Adrenal gland (tissue), 9 donors: ENCODE measurements at regions not wholly inside any gene's neighbourhood (a gene's known extent, or its start where the extent isn't known, plus 50 kb on each side); places are given as distances from the start of the nearest gene placed in this dataset.
A peak's percentile ranks its signal among the peaks of the same experiment; 100 is the strongest.

Experiments used
- DNase-seq, 7 donors: peaks; one replicate each; pipeline ENCODE4 v3.0.0-alpha.2; 2019 to 2020
- H3K27ac ChIP-seq, 5 donors: fragments of 200-600 bp; sonication (generic) in 4 of 5; 1 replicate in 3 of 5; 2 replicates in 2 of 5; pipeline versions ENCODE4 v1.5.1 to v1.8.0; 2016 to 2020; ENCODE audit warnings: mild to moderate bottlenecking in 1 of 5
- H3K27me3 ChIP-seq: fragments of 200-600 bp; 2 replicates; pipeline ENCODE4 v1.8.0; 2021
- H3K36me3 ChIP-seq, 2 donors: fragments of 200-600 bp; replicated peaks in 1 of 2; 1 replicate in 1 of 2; 2 replicates in 1 of 2; pipeline versions ENCODE4 v1.5.1 to v1.8.0; 2018 to 2022
- H3K4me1 ChIP-seq, 2 donors: fragments of 200-600 bp; replicated peaks in 1 of 2; 1 replicate in 1 of 2; 2 replicates in 1 of 2; pipeline versions ENCODE4 v1.5.1 to v1.8.0; 2018 to 2021
- H3K4me3 ChIP-seq, 4 donors: fragments of 200-600 bp; sonication (generic) in 3 of 4; one replicate each; pipeline ENCODE4 v1.5.1; 2016 to 2018
- H3K9me3 ChIP-seq, 3 donors: fragments of 200-600 bp; sonication (generic) in 1 of 3; replicated peaks in 1 of 3; 1 replicate in 2 of 3; 2 replicates in 1 of 3; pipeline versions ENCODE4 v1.5.1 to v1.8.0; 2016 to 2021
- CTCF ChIP-seq, 6 experiments: fragments of 450-650 bp in 4 of 6; fragments of 200-600 bp in 2 of 6; sonication (generic) in 1 of 6; IDR thresholded peaks; 1 replicate in 5 of 6; 2 replicates in 1 of 6; pipeline versions ENCODE4 v1.5.1 to v1.8.0; 2016 to 2021; ENCODE audit warnings: antibody characterized with exemption in 6 of 6, mild to moderate bottlenecking in 2 of 6, moderate library complexity in 1 of 6
- POLR2A ChIP-seq, 2 donors: fragments of 450-650 bp; IDR thresholded peaks; one replicate each; pipeline ENCODE4 v1.6.1; 2017; ENCODE audit warnings: antibody characterized with exemption in 2 of 2, mild to moderate bottlenecking in 2 of 2, moderate library complexity in 1 of 2
- WGBS, 4 donors: extraction: QIAGEN DNeasy Blood & Tissue Kit in 2 of 4; methylation state at CpG; one replicate each; pipeline versions ENCODE4 v1.1.5 to v1.1.7; 2013 to 2017; 5-methylcytosine and 5-hydroxymethylcytosine counted together
- intact Hi-C, 2 donors: fragments of 100-400 bp; cut with DNase I; formaldehyde crosslinking; loops; one replicate each; pipeline versions ENCODE4 v1.14.1 to v1.15.0; 2022 to 2023
- donor health status: healthy with polysubstance abuse.
- donor health status: Bipolar disorder and iron deficiency.
- donor health status: DM: yes; HTN: yes; CAD: no.
- donor health status: DM: no; HTN: no; CAD: no.
- donor health status: DM: no; HTN: no; CAD: no.

DNA sequence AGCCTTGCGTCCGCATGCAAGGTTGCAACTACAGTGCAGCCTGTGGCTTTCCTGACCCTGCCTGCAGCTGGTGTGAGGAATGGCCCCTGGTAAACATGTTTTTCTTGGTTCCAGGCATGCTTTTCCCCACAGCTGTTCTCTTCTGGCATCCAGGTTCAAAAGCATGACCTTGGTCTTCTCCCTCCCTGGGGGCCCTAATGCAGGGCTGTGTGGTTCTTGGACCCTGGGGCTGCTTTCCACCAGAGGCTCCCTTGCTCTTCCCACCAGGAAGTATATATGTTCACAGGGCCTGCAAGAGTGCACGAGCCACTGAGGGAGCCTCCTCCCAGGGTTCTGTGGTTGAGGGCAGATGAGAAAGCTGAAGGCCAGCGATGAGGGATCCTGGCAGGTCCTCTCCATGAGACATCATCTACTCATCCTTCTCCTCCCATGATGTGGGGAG, 125.9 kb downstream of the BCL2L11 start:
- no peak overlapping the region for H3K4me3 ChIP-seq
- no peaks in the 10 kb centered on the region for H3K9me3 ChIP-seq
- peaks cover 5 to 14% of the 10 kb centered on the region in 2 donors for H3K4me1 ChIP-seq
- TF ChIP-seq CTCF (IDR thresholded peaks at IDR 0.05) (no peak), POLR2A (IDR thresholded peaks at IDR 0.05) (no peak)
- H3K27ac ChIP-seq = no peak overlapping the region
- no peak for DNase-seq
- 92 to 95% (median 94%) methylated on average over 4 of the region's 4 CpGs for WGBS, 4 donors
- intact Hi-C loops = no loop called here
- no peaks in the 10 kb centered on the region for H3K27me3 ChIP-seq
- no peaks in the 10 kb centered on the region for H3K36me3 ChIP-seq

DNA sequence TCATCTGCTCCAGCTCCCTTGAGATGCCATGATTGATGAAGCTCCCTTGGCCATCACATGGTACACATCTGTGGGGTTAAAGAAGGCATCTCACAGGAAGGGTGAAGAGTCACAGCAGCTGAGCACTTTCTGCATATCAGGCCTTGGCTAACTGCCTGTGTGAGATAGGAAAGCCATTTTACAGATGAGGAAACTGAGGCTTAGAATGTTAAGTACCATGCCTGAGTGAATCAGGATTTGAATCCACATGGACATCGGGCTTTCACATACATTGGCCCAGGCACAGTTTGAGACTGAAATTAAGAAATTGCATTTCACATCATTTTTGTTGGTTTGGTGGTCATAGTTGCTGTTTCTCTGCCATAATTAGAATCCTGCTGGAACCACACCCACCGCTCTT, 126.8 kb downstream of the BCL2L11 start:
- no peak for TF ChIP-seq POLR2A (IDR thresholded peaks at IDR 0.05)
- no peak for TF ChIP-seq CTCF (IDR thresholded peaks at IDR 0.05)
- no peak for DNase-seq
- Histone ChIP-seq H3K4me1 (peaks cover 5 to 14% of the 10 kb centered on the region in 2 donors), H3K27me3 (no peaks in the 10 kb centered on the region), H3K4me3 (no peak overlapping the region), H3K9me3 (no peaks in the 10 kb centered on the region), H3K36me3 (no peaks in the 10 kb centered on the region), H3K27ac (no peak overlapping the region)
- intact Hi-C loops = no loop called here
- 88 to 100% (median 96%) methylated on average over 2 of the region's 2 CpGs for WGBS, 4 donors

DNA sequence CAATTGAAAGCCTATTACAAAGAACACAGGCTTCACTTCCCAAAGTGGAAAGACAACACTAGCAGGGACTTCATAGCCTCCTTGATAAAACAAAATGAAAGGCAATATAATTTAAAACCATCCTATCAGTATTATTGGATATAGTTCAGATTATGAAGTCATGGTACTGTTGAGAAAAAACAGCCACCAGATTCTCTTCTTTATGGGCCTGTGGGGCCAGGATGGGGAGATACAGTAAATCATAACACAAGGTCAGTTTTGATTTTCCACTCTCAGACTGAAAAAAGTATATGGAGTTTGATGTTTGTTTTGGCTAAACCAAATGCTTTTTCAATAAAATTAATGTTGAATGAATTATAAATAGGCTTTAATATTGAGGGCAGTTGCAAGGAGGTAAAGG, 129.1 kb downstream of the BCL2L11 start:
- TF ChIP-seq CTCF (IDR thresholded peaks at IDR 0.05) (no peak), POLR2A (IDR thresholded peaks at IDR 0.05) (no peak)
- no peaks in the 10 kb centered on the region for H3K36me3 ChIP-seq
- peaks cover 5 to 14% of the 10 kb centered on the region in 2 donors for H3K4me1 ChIP-seq
- H3K27ac ChIP-seq = no peak overlapping the region
- intact Hi-C loops = no loop called here
- H3K4me3 ChIP-seq = no peak overlapping the region
- DNase-seq = peak in 1 of 7 donors; percentile 24
- no peaks in the 10 kb centered on the region for H3K9me3 ChIP-seq
- H3K27me3 ChIP-seq = no peaks in the 10 kb centered on the region

- H3K9me3 ChIP-seq = no peaks in the 10 kb centered on the region
- H3K4me3 ChIP-seq = no peak overlapping the region
- TF ChIP-seq CTCF (IDR thresholded peaks at IDR 0.05) = no peak
- no peak for TF ChIP-seq POLR2A (IDR thresholded peaks at IDR 0.05)
- DNase-seq = no peak
- H3K4me1 ChIP-seq = peaks cover 5 to 14% of the 10 kb centered on the region in 2 donors
- 67 to 88% (median 75%) methylated on average over 1 of the region's 1 CpG for WGBS, 4 donors
- H3K27me3 ChIP-seq = no peaks in the 10 kb centered on the region
- H3K36me3 ChIP-seq = no peaks in the 10 kb centered on the region
- intact Hi-C loops = no loop called here
- H3K27ac ChIP-seq = no peak overlapping the region
Observed at GRCh38 chr2:111250448-111251030, 129.8 kb downstream of the BCL2L11 start.
